HEK293 (cell line): ENCODE measurements at regions not wholly inside any gene's neighbourhood (a gene's known extent, or its start where the extent isn't known, plus 50 kb on each side); places are given as distances from the start of the nearest gene placed in this dataset.

Source experiments
- CTCF ChIA-PET: fragments of 350-600 bp; formaldehyde crosslinking; extraction: SDS; loops from one replicate; lab custom pipeline; 2021; ENCODE audit warnings: antibody characterized with exemption; lab: Yijun Ruan, JAX
- POLR2A ChIA-PET: fragments of 300-600 bp; formaldehyde crosslinking; extraction: SDS; loops from one replicate; lab custom pipeline; 2020; ENCODE audit warnings: antibody characterized with exemption, inconsistent platforms; lab: Yijun Ruan, JAX
- H3K27ac ChIP-seq: fragments of 200-500 bp; sonication (Bioruptor generic); 2 replicates; pipeline ENCODE4 v1.5.1; 2014; ENCODE audit warnings: low read depth, low read length, control low read depth, inconsistent platforms; ENCODE audit errors: extremely low read depth
- H3K36me3 ChIP-seq, 2 experiments: fragments of 200-500 bp in 1 of 2; sonication (Bioruptor generic) in 1 of 2; 1 replicate in 1 of 2; 2 replicates in 1 of 2; pipeline ENCODE4 v1.5.1; 2014 to 2017; ENCODE audit warnings: inconsistent platforms in 2 of 2, low read length in 2 of 2; ENCODE audit not compliant: control insufficient read depth in 2 of 2, insufficient read depth in 1 of 2
- H3K4me1 ChIP-seq: fragments of 200-500 bp; sonication (Bioruptor generic); 2 replicates; pipeline ENCODE4 v1.5.1; 2014; ENCODE audit warnings: mild to moderate bottlenecking, low read length, inconsistent platforms; ENCODE audit not compliant: control insufficient read depth, insufficient read depth
- H3K4me3 ChIP-seq: 2 replicates; pipeline ENCODE4 v1.5.1; 2011; ENCODE audit warnings: low read depth, mild to moderate bottlenecking, control low read depth, low read length, moderate library complexity
- H3K9me3 ChIP-seq: fragments of 200-500 bp; sonication (Bioruptor generic); 2 replicates; pipeline ENCODE4 v1.5.1; 2014; ENCODE audit warnings: low read depth, low read length, inconsistent platforms; ENCODE audit not compliant: control insufficient read depth, insufficient read depth
- HOXD13 ChIP-seq: sonication (generic); formaldehyde crosslinking; IDR thresholded peaks from 2 replicates; pipeline ENCODE4 v1.8.0; 2022; ENCODE audit warnings: missing genetic modification reagents, borderline replicate concordance
- PBX3 ChIP-seq: sonication (generic); formaldehyde crosslinking; IDR thresholded peaks from 2 replicates; pipeline ENCODE4 v1.8.1; 2022; ENCODE audit warnings: mild to moderate bottlenecking, moderate library complexity, missing genetic modification reagents
- SCRT1 ChIP-seq: fragments of 450-650 bp; formaldehyde crosslinking; IDR thresholded peaks from 2 replicates; pipeline ENCODE4 v1.5.1; 2016; ENCODE audit warnings: missing biosample characterization, missing genetic modification characterization, borderline replicate concordance
- SCRT2 ChIP-seq: fragments of 450-650 bp; formaldehyde crosslinking; IDR thresholded peaks from 2 replicates; pipeline ENCODE4 v1.5.1; 2016; ENCODE audit warnings: missing biosample characterization, missing genetic modification characterization
- SP2 ChIP-seq: fragments of 450-650 bp; formaldehyde crosslinking; IDR thresholded peaks from 2 replicates; pipeline ENCODE4 v1.5.1; 2016; ENCODE audit warnings: missing biosample characterization, missing genetic modification characterization
- ZNF112 ChIP-seq: fragments of 450-650 bp; formaldehyde crosslinking; IDR thresholded peaks from 2 replicates; pipeline ENCODE4 v1.5.0; 2017; ENCODE audit warnings: missing biosample characterization, missing genetic modification characterization
- ZNF121 ChIP-seq: fragments of 450-650 bp; formaldehyde crosslinking; IDR thresholded peaks from 2 replicates; pipeline ENCODE4 v1.5.1; 2016; ENCODE audit warnings: missing biosample characterization, missing genetic modification characterization
- ZNF132 ChIP-seq: fragments of 450-650 bp; formaldehyde crosslinking; IDR thresholded peaks from 2 replicates; pipeline ENCODE4 v1.5.1; 2017; ENCODE audit warnings: missing biosample characterization, missing genetic modification characterization, borderline replicate concordance
- ZNF138 ChIP-seq: fragments of 450-650 bp; formaldehyde crosslinking; IDR thresholded peaks from 2 replicates; pipeline ENCODE4 v1.5.1; 2016; ENCODE audit warnings: missing biosample characterization, missing genetic modification characterization, borderline replicate concordance
- ZNF239 ChIP-seq: fragments of 450-650 bp; formaldehyde crosslinking; IDR thresholded peaks from 2 replicates; pipeline ENCODE4 v1.5.1; 2016; ENCODE audit warnings: missing biosample characterization, missing genetic modification characterization
- ZNF24 ChIP-seq: fragments of 450-650 bp; formaldehyde crosslinking; IDR thresholded peaks from 2 replicates; pipeline ENCODE4 v1.5.1; 2016; ENCODE audit warnings: missing biosample characterization, missing genetic modification characterization
- ZNF266 ChIP-seq: fragments of 450-650 bp; formaldehyde crosslinking; IDR thresholded peaks from 2 replicates; pipeline ENCODE4 v1.5.1; 2016; ENCODE audit warnings: missing biosample characterization, missing genetic modification characterization, low read depth
- ZNF274 ChIP-seq, 2 experiments: fragments of 200-500 bp in 1 of 2; fragments of 450-650 bp in 1 of 2; sonication (Bioruptor generic) in 1 of 2; formaldehyde crosslinking in 1 of 2; IDR thresholded peaks; 2 replicates each; pipeline versions ENCODE4 v1.5.1 to v1.6.1; 2014 to 2016; ENCODE audit warnings: borderline replicate concordance in 1 of 2, inconsistent platforms in 1 of 2, low read length in 1 of 2, missing biosample characterization in 1 of 2, missing genetic modification characterization in 1 of 2
- ZNF341 ChIP-seq: fragments of 450-650 bp; formaldehyde crosslinking; IDR thresholded peaks from 2 replicates; pipeline ENCODE4; 2016; ENCODE audit warnings: low read depth, missing biosample characterization, missing genetic modification characterization
- ZNF354C ChIP-seq: fragments of 450-650 bp; formaldehyde crosslinking; IDR thresholded peaks from 2 replicates; pipeline ENCODE4 v1.5.1; 2016; ENCODE audit warnings: missing biosample characterization, missing genetic modification characterization, low read depth, borderline replicate concordance
- ZNF549 ChIP-seq: fragments of 450-650 bp; IDR thresholded peaks from 2 replicates; pipeline ENCODE4 v1.5.1; 2018; ENCODE audit warnings: missing biosample characterization, missing genetic modification characterization, mild to moderate bottlenecking, inconsistent platforms, moderate library complexity
- ZNF558 ChIP-seq: fragments of 450-650 bp; formaldehyde crosslinking; IDR thresholded peaks from 2 replicates; pipeline ENCODE4 v1.5.1; 2016; ENCODE audit warnings: missing biosample characterization, missing genetic modification characterization
- ZNF596 ChIP-seq: fragments of 450-650 bp; IDR thresholded peaks from 2 replicates; pipeline ENCODE4 v1.5.0; 2018; ENCODE audit warnings: missing biosample characterization, mild to moderate bottlenecking, missing genetic modification characterization, moderate library complexity
- ZNF670 ChIP-seq: fragments of 450-650 bp; formaldehyde crosslinking; IDR thresholded peaks from 2 replicates; pipeline ENCODE4 v1.5.1; 2016; ENCODE audit warnings: missing biosample characterization, missing genetic modification characterization, low read depth
- ZNF677 ChIP-seq: fragments of 450-650 bp; IDR thresholded peaks from 2 replicates; pipeline ENCODE4 v1.5.0; 2018; ENCODE audit warnings: missing biosample characterization, mild to moderate bottlenecking, missing genetic modification characterization, moderate library complexity
- ZNF76 ChIP-seq: fragments of 450-650 bp; formaldehyde crosslinking; IDR thresholded peaks from 2 replicates; pipeline ENCODE4; 2016; ENCODE audit warnings: low read depth, missing biosample characterization, missing genetic modification characterization, borderline replicate concordance

GRCh38 chr3:99409961-99410360, 228.4 kb upstream of the COL8A1 start:
- Histone ChIP-seq H3K4me1 (peaks cover 2% of the 10 kb centered on the region; the same call in 1 of the 2 replicates), H3K36me3 (no peaks in the 10 kb centered on the region), H3K9me3 (no peaks in the 10 kb centered on the region), H3K27ac (no peak overlapping the region), H3K4me3 (no peak overlapping the region)
- CTCF ChIA-PET, result no interaction called here
- POLR2A ChIA-PET, result no interaction called here
- TF ChIP-seq ZNF596 (no peak), ZNF354C (tag by site-specific recombination) (no peak)

DNA sequence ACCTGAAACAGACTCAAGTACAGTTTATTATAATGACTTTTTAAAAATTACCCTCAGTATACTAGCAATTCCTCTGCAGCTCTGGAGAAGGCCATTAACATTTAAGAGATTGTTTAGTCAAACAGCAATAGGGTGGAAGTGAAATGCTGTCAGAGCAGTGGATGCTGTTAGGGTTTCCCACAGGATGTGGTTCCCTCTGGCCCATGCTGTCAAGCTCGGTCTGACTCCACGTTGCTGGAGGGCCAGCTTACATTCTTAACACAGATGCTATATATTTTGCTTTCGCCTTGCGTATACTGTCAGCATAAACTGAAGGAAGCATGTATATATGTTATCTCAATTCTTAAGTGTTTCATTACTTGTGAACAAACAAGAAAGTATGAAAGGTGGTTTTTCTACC, 231.1 kb upstream of the COL8A1 start:
- Histone ChIP-seq H3K27ac (no peak overlapping the region), H3K9me3 (no peaks in the 10 kb centered on the region), H3K36me3 (no peaks in the 10 kb centered on the region), H3K4me1 (peaks cover 2% of the 10 kb centered on the region; the same call in 1 of the 2 replicates), H3K4me3 (no peak overlapping the region)
- CTCF ChIA-PET, result interaction anchor here (0.7 kb wide), 1 partner anchor 406 kb away, joined by 5 read pairs; no protein-coding TSS in a partner anchor
- POLR2A ChIA-PET, result no interaction called here
- TF ChIP-seq ZNF341 (tag by site-specific recombination) (no peak), PBX3 (CRISPR knock-in tag) (no peak), ZNF112 (tag by site-specific recombination) (no peak), ZNF677 (no peak), ZNF670 (tag by site-specific recombination) (no peak), ZNF24 (tag by site-specific recombination) (no peak), SCRT2 (tag by site-specific recombination) (no peak), HOXD13 (CRISPR knock-in tag) (no peak), ZNF266 (tag by site-specific recombination) (no peak), ZNF558 (tag by site-specific recombination) (no peak), ZNF274 (IDR thresholded peaks at IDR 0.05; ENCODE audit: low read length) (no peak), ZNF274 (tag by site-specific recombination; IDR thresholded peaks at IDR 0.05; ENCODE audit: borderline replicate concordance) (no peak), ZNF138 (tag by site-specific recombination) (no peak)
- TF ChIP-seq, all 188 proteins: peak for 0

DNA sequence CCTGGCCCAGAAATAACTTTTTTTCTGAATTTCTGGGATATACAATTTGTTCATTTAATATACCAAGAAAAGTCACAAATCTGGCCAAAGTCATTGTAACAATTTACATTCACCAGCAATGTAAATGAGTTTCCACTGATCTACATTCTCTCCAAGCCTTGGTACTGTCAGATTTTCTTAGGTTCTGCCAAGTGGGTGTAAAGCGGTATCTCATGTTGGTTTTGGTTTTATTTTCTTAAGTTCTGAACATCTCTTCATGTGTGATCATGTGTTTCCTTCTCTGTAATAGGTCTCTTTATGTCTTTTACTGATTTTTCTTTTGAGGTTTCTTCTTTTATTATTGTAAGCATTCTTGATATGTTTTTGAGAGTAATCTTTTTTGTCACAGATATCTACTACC, 235.6 kb upstream of the COL8A1 start:
- Histone ChIP-seq H3K4me3 (no peak overlapping the region), H3K4me1 (no peaks in the 10 kb centered on the region), H3K9me3 (no peaks in the 10 kb centered on the region)
- POLR2A ChIA-PET, result no interaction called here
- no peak for TF ChIP-seq ZNF76 (tag by site-specific recombination)
- no peak for TF ChIP-seq ZNF549 (tag by site-specific recombination)
- TF ChIP-seq ZNF239 (tag by site-specific recombination), result no peak
- no peak for TF ChIP-seq SP2
- TF ChIP-seq ZNF670 (tag by site-specific recombination), result no peak
- no peak for TF ChIP-seq ZNF121 (tag by site-specific recombination)
- TF ChIP-seq ZNF132 (tag by site-specific recombination), result no peak
- no peak for TF ChIP-seq SCRT1 (tag by site-specific recombination)
- TF ChIP-seq, all 188 proteins: peak for 0
- Histone ChIP-seq H3K27ac (no peak overlapping the region), H3K36me3 (no peaks in the 10 kb centered on the region)
- CTCF ChIA-PET, result no interaction called here
